ENCODE measurements at regions not wholly inside any gene's neighbourhood (a gene's known extent, or its start where the extent isn't known, plus 50 kb on each side); places are given as distances from the start of the nearest gene placed in this dataset.

GRCh38 chr18:24662412-24662821 is 202.0 kb downstream of the HRH4 start:
- FAIRE-seq (no peak), DNase-seq (ENCODE audit: insufficient read length, low spot score) (no peak)

GRCh38 chr18:24663026-24663425 is 202.6 kb downstream of the HRH4 start:
- DNase-seq (ENCODE audit: insufficient read length, low spot score) (no peak), FAIRE-seq (no peak)

- FAIRE-seq (no peak), DNase-seq (ENCODE audit: insufficient read length, low spot score) (no peak)
Observed at GRCh38 chr18:24669015-24669414, 208.6 kb downstream of the HRH4 start.

GRCh38 chr18:24669502-24669901 is 209.1 kb downstream of the HRH4 start:
- no peak for FAIRE-seq
- no peak for DNase-seq (ENCODE audit: insufficient read length, low spot score)

- FAIRE-seq: no peak
- no peak for DNase-seq (ENCODE audit: insufficient read length, low spot score)
Observed at GRCh38 chr18:24672165-24672941, 211.9 kb downstream of the HRH4 start.

- FAIRE-seq (no peak), DNase-seq (ENCODE audit: insufficient read length, low spot score) (no peak)
Observed at GRCh38 chr18:24674200-24674599, 213.8 kb downstream of the HRH4 start.

- DNase-seq (ENCODE audit: insufficient read length, low spot score) (no peak), FAIRE-seq (no peak)
Observed at GRCh38 chr18:24674605-24675004, 214.2 kb downstream of the HRH4 start.

- DNase-seq (ENCODE audit: insufficient read length, low spot score): no peak
- no peak for FAIRE-seq
Observed at GRCh38 chr18:24677011-24677410, 216.6 kb downstream of the HRH4 start.

- no peak for FAIRE-seq
- no peak for DNase-seq (ENCODE audit: insufficient read length, low spot score)
Observed at GRCh38 chr18:24678107-24678506, 217.7 kb downstream of the HRH4 start.

GRCh38 chr18:24678626-24679025 is 218.2 kb downstream of the HRH4 start:
- no peak for FAIRE-seq
- no peak for DNase-seq (ENCODE audit: insufficient read length, low spot score)

- DNase-seq (ENCODE audit: insufficient read length, low spot score) (no peak), FAIRE-seq (no peak)
Observed at GRCh38 chr18:24679062-24679461, 218.6 kb downstream of the HRH4 start.

GRCh38 chr18:24683925-24684324 is 223.5 kb downstream of the HRH4 start:
- DNase-seq (ENCODE audit: insufficient read length, low spot score) (no peak), FAIRE-seq (no peak)

- FAIRE-seq: no peak
Observed at GRCh38 chr18:24685254-24685959, 225.0 kb downstream of the HRH4 start.

GRCh38 chr18:24695168-24695567 is 234.7 kb downstream of the HRH4 start:
- FAIRE-seq (no peak), DNase-seq (ENCODE audit: insufficient read length, low spot score) (no peak)

More at GRCh38 chr18:24685254-24685959, 225.0 kb downstream of the HRH4 start:
- no peak for DNase-seq (ENCODE audit: insufficient read length, low spot score)

- DNase-seq (ENCODE audit: insufficient read length, low spot score) (no peak), FAIRE-seq (no peak)
Observed at GRCh38 chr18:24702001-24702515, 241.6 kb downstream of the HRH4 start.

GRCh38 chr18:24703316-24703715 is 242.9 kb downstream of the HRH4 start:
- DNase-seq (ENCODE audit: insufficient read length, low spot score): no peak

GRCh38 chr18:24704946-24705630 is 244.7 kb downstream of the HRH4 start:
- no peak for FAIRE-seq

More at GRCh38 chr18:24703316-24703715, 242.9 kb downstream of the HRH4 start:
- FAIRE-seq: no peak

GRCh38 chr18:24710474-24710873 is 250.0 kb downstream of the HRH4 start:
- DNase-seq (ENCODE audit: insufficient read length, low spot score) (no peak), FAIRE-seq (no peak)

More at GRCh38 chr18:24704946-24705630, 244.7 kb downstream of the HRH4 start:
- no peak for DNase-seq (ENCODE audit: insufficient read length, low spot score)

GRCh38 chr18:24719791-24720190 is 259.4 kb downstream of the HRH4 start:
- no peak for FAIRE-seq
- DNase-seq (ENCODE audit: insufficient read length, low spot score): no peak

GRCh38 chr18:24721388-24721787 is 261.0 kb downstream of the HRH4 start:
- FAIRE-seq (no peak), DNase-seq (ENCODE audit: insufficient read length, low spot score) (no peak)
